HCT116 (cell line): ENCODE measurements at regions not wholly inside any gene's neighbourhood (a gene's known extent, or its start where the extent isn't known, plus 50 kb on each side); places are given as distances from the start of the nearest gene placed in this dataset.

Source experiments
- ATAC-seq: fragments of 200-7000 bp; cut with Tn5 transposase; 2 replicates; pipeline ENCODE4 v1.9.1; 2020; ENCODE audit warnings: mild to moderate bottlenecking, moderate library complexity
- BruUV-seq: library from RNA; stranded (reverse); fragments of 400-500 nt; replicated peaks from 2 replicates; lab custom pipeline; 2021; lab: Mats Ljungman, UMichigan
- CTCF ChIA-PET: fragments of 300-600 bp; sonication (Branson Sonifier 250); formaldehyde crosslinking; loops from one replicate; lab custom pipeline; 2021; ENCODE audit warnings: antibody characterized with exemption; lab: Charles Lee
- POLR2A ChIA-PET: fragments of 300-600, 350-600 bp; sonication (Branson Sonifier 250); formaldehyde crosslinking; loops from one replicate; lab custom pipeline; 2021; ENCODE audit warnings: antibody characterized with exemption; lab: Charles Lee
- RAD21 ChIA-PET, 2 experiments: fragments of 300-600 bp; sonication (Branson Sonifier 250); formaldehyde crosslinking; loops; one replicate each; lab custom pipeline; 2023; ENCODE audit warnings: low total read pairs in 2 of 2; ENCODE audit not compliant: uncharacterized antibody in 2 of 2, unreplicated experiment in 2 of 2, low non-redundant PET in 1 of 2; lab: Charles Lee
- DNase-seq: peaks from one replicate; pipeline ENCODE4 v3.0.0-alpha.2; 2010; ENCODE audit warnings: low read depth, low spot score
- H2AFZ ChIP-seq: fragments of 200-600 bp; shearing (Covaris generic), sonication (generic); 2 replicates; pipeline ENCODE4 v1.6.1; 2017; ENCODE audit warnings: low read depth, mixed run types, mixed read lengths, antibody characterized with exemption, low read length; ENCODE audit not compliant: poor library complexity, severe bottlenecking
- H3K27ac ChIP-seq: 2 replicates; pipeline ENCODE4 v1.5.1; 2012; ENCODE audit warnings: low read depth, low read length
- H3K27me3 ChIP-seq: fragments of 200-600 bp; sonication (generic); 2 replicates; pipeline ENCODE4 v1.6.1; 2016; ENCODE audit warnings: mixed run types, low read length, mixed read lengths; ENCODE audit not compliant: insufficient read depth
- H3K36me3 ChIP-seq, 2 experiments: fragments of 200-500 bp in 1 of 2; fragments of 200-600 bp in 1 of 2; sonication (Bioruptor generic) in 1 of 2; sonication (generic) in 1 of 2; 2 replicates each; pipeline versions ENCODE4 v1.5.1 to v1.6.1; 2014 to 2016; ENCODE audit warnings: low read length in 2 of 2, inconsistent platforms in 1 of 2, mixed read lengths in 1 of 2, mixed run types in 1 of 2; ENCODE audit not compliant: insufficient read depth in 2 of 2, control insufficient read depth in 1 of 2
- H3K4me1 ChIP-seq, 2 experiments: fragments of 200-600 bp in 1 of 2; sonication (generic) in 1 of 2; 2 replicates each; pipeline versions ENCODE4 v1.5.1 to v1.6.1; 2012 to 2017; ENCODE audit warnings: low read length in 2 of 2, inconsistent platforms in 1 of 2, mild to moderate bottlenecking in 1 of 2, mixed read lengths in 1 of 2, mixed run types in 1 of 2, moderate library complexity in 1 of 2; ENCODE audit not compliant: insufficient read depth in 2 of 2, control insufficient read depth in 1 of 2
- H3K4me2 ChIP-seq: fragments of 200-600 bp; sonication (generic); 2 replicates; pipeline ENCODE4 v1.6.1; 2017; ENCODE audit warnings: mixed run types, low read length, mixed read lengths
- H3K4me3 ChIP-seq, 2 experiments: fragments of 200-600 bp in 1 of 2; sonication (generic) in 1 of 2; replicated peaks in 1 of 2; 2 replicates each; pipeline ENCODE4 v1.5.1; 2011 to 2016; ENCODE audit warnings: low read length in 2 of 2, control low read depth in 1 of 2, low read depth in 1 of 2, mild to moderate bottlenecking in 1 of 2, mixed read lengths in 1 of 2, mixed run types in 1 of 2
- H3K79me2 ChIP-seq: fragments of 200-600 bp; sonication (generic); 2 replicates; pipeline ENCODE4 v1.6.1; 2017; ENCODE audit warnings: mild to moderate bottlenecking, mixed run types, low read length, moderate library complexity, mixed read lengths; ENCODE audit not compliant: insufficient read depth
- H3K9ac ChIP-seq: fragments of 200-600 bp; sonication (generic); 2 replicates; pipeline ENCODE4 v1.6.1; 2016; ENCODE audit warnings: low read length, mixed read lengths
- H3K9me2 ChIP-seq: fragments of 200-600 bp; sonication (generic), shearing (Covaris generic); 2 replicates; pipeline ENCODE4 v1.6.1; 2017; ENCODE audit warnings: mixed run types, mild to moderate bottlenecking, moderate library complexity; ENCODE audit not compliant: insufficient read depth
- H3K9me3 ChIP-seq, 2 experiments: fragments of 200-500 bp in 1 of 2; fragments of 200-600 bp in 1 of 2; sonication (Bioruptor generic) in 1 of 2; sonication (generic) in 1 of 2; 2 replicates each; pipeline ENCODE4 v1.6.1; 2014 to 2017; ENCODE audit warnings: low read length in 2 of 2, mixed read lengths in 2 of 2, inconsistent platforms in 1 of 2, low read depth in 1 of 2, mild to moderate bottlenecking in 1 of 2, mixed run types in 1 of 2, moderate library complexity in 1 of 2; ENCODE audit not compliant: control insufficient read depth in 1 of 2, insufficient read depth in 1 of 2
- H4K20me1 ChIP-seq: fragments of 200-600 bp; sonication (generic), shearing (Covaris generic); 2 replicates; pipeline ENCODE4 v1.6.1; 2017; ENCODE audit warnings: mixed run types, mild to moderate bottlenecking, moderate library complexity; ENCODE audit not compliant: insufficient read depth
- ATF3 ChIP-seq: IDR thresholded peaks from 2 replicates; pipeline ENCODE4 v1.6.1; 2012
- CEBPB ChIP-seq: IDR thresholded peaks from 2 replicates; pipeline ENCODE4 v1.6.1; 2012; ENCODE audit warnings: low read depth
- POLR2A ChIP-seq: IDR thresholded peaks from 2 replicates; pipeline ENCODE4 v1.7.0; 2011; ENCODE audit warnings: borderline replicate concordance; ENCODE audit not compliant: insufficient read depth, insufficient read length; ENCODE audit errors: extremely low read depth
- POLR2AphosphoS5 ChIP-seq: IDR thresholded peaks from 2 replicates; pipeline ENCODE4 v1.6.1; 2011; ENCODE audit warnings: mild to moderate bottlenecking, low read depth, low read length, moderate library complexity
- SIN3A ChIP-seq: IDR thresholded peaks from 2 replicates; pipeline ENCODE4 v1.6.1; 2012; ENCODE audit warnings: low read depth
- SRF ChIP-seq: IDR thresholded peaks from 2 replicates; pipeline ENCODE4 v1.6.1; 2012; ENCODE audit warnings: low read depth
- ZFX ChIP-seq: fragments of 450-650 bp; IDR thresholded peaks from 2 replicates; pipeline ENCODE4 v1.6.1; 2017
- intact Hi-C: fragments of 100-400 bp; cut with micrococcal nuclease; formaldehyde crosslinking; loops from 2 replicates; pipeline ENCODE4 v1.10.0; 2022

GRCh38 chr7:115474137-115474536, 552.2 kb downstream of the MDFIC start:
- no peak for ATAC-seq
- RAD21 ChIA-PET = interaction anchor here in 1 of 2 experiments (0.7 kb wide), 1 partner anchor 29 kb away, joined by 4 read pairs; no protein-coding TSS in a partner anchor
- peaks cover 0 to 3% of the 10 kb centered on the region in 2 experiments; a peak in 2 of 4 replicates for H3K4me1 ChIP-seq

GRCh38 chr7:115471891-115472290, 550.0 kb downstream of the MDFIC start:
- Histone ChIP-seq H3K9me2 (no peaks in the 10 kb centered on the region; the same call in 1 of the 2 replicates), H3K27me3 (no peaks in the 10 kb centered on the region), H3K4me1 (peaks cover 0 to 3% of the 10 kb centered on the region in 2 experiments; a peak in 2 of 4 replicates), H3K4me2 (no peak overlapping the region), H3K4me3 (no peak overlapping the region), H3K9ac (no peak overlapping the region), H3K36me3 (no peaks in the 10 kb centered on the region), H3K79me2 (no peaks in the 10 kb centered on the region), H4K20me1 (no peaks in the 10 kb centered on the region), H2AFZ (no peak overlapping the region), H3K27ac (no peak overlapping the region), H3K9me3 (no peaks in the 10 kb centered on the region)
- TF ChIP-seq CEBPB (no peak), POLR2AphosphoS5 (no peak), POLR2A (no peak)
- ChIA-PET POLR2A (no interaction called here), CTCF (no interaction called here), RAD21 (no interaction called here)
- ATAC-seq (peak; percentile 34; the same call in 1 of the 2 replicates), DNase-seq (no peak)
- intact Hi-C loops = no loop called here
- no TSS peak for BruUV-seq

More at GRCh38 chr7:115474137-115474536, 552.2 kb downstream of the MDFIC start:
- H2AFZ ChIP-seq = no peak overlapping the region
- no peaks in the 10 kb centered on the region; the same call in 1 of the 2 replicates for H3K9me2 ChIP-seq
- intact Hi-C loops = no loop called here
- BruUV-seq = no TSS peak
- H3K9me3 ChIP-seq = no peaks in the 10 kb centered on the region
- H3K9ac ChIP-seq = no peak overlapping the region
- H3K36me3 ChIP-seq = no peaks in the 10 kb centered on the region
- no peak overlapping the region for H3K27ac ChIP-seq
- DNase-seq = no peak
- no peaks in the 10 kb centered on the region for H3K79me2 ChIP-seq
- no peaks in the 10 kb centered on the region for H4K20me1 ChIP-seq
- no peak overlapping the region for H3K4me3 ChIP-seq
- CTCF ChIA-PET = no interaction called here
- H3K4me2 ChIP-seq = no peak overlapping the region
- no peak for TF ChIP-seq ZFX
- no peak for TF ChIP-seq SRF
- TF ChIP-seq POLR2AphosphoS5 = no peak
- no peak for TF ChIP-seq ATF3
- no peak for TF ChIP-seq SIN3A
- H3K27me3 ChIP-seq = no peaks in the 10 kb centered on the region
- POLR2A ChIA-PET = interaction anchor here (0.6 kb wide), 1 partner anchor 920 kb away, joined by 3 read pairs; no protein-coding TSS in a partner anchor
